ENCODE measurements at regions not wholly inside any gene's neighbourhood (a gene's known extent, or its start where the extent isn't known, plus 50 kb on each side); places are given as distances from the start of the nearest gene placed in this dataset.

DNA sequence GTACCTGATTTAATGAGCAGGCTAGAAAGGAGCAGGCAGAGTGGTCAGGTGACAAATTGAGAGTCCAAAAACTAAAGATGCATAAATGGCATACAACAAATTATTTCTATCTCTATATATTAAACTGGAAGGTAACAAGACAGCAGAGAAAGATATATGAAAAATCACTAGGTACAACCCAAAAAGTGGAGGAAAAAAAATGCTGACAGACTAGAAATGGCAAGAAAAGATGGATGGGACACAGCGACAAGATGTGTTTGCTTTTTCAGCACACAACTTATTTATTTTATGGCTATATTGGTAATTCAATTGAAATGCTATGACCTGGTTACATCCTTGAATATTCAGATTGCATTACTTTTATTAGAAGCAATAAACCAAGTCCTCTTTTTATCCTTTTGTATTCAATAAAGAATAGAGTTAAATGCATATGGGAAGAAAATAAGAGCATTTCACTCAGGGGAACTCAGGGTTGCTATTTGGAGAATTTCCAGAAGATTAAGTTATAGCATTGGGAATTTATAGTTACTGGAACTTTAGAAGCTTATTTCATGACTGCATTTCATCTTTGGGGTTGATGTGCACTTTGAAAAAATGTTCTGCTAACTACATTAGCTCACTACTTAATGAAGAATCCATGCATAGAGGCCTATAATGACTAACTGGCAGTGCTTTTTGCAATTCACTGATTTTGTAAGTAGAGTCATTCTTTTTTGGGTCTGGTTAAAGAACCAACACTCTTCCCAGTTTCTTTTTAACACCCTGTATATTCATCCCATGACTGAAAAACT is 566.6 kb upstream of the TUSC1 start:
- H3K9ac ChIP-seq (ENCODE audit: low read length in 2 of 2): no peak overlapping the region
- no peak overlapping the region for H3K4me3 ChIP-seq (ENCODE audit: low read length in 2 of 2)
- H3K27me3 ChIP-seq (ENCODE audit: control insufficient read depth in 1 of 2, insufficient read depth in 2 of 2, low read length in 2 of 2): no peaks in the 10 kb centered on the region
- H3K27ac ChIP-seq (ENCODE audit: low read length): no peak overlapping the region
- H3K36me3 ChIP-seq (ENCODE audit: control insufficient read depth in 2 of 2, insufficient read depth in 2 of 2, low read length in 2 of 2): no peaks in the 10 kb centered on the region
- H3K9me3 ChIP-seq (ENCODE audit: control insufficient read depth in 2 of 2, low read length in 2 of 2): no peaks in the 10 kb centered on the region
- no peaks in the 10 kb centered on the region for H3K4me1 ChIP-seq (ENCODE audit: control insufficient read depth, insufficient read depth, low read length)

DNA sequence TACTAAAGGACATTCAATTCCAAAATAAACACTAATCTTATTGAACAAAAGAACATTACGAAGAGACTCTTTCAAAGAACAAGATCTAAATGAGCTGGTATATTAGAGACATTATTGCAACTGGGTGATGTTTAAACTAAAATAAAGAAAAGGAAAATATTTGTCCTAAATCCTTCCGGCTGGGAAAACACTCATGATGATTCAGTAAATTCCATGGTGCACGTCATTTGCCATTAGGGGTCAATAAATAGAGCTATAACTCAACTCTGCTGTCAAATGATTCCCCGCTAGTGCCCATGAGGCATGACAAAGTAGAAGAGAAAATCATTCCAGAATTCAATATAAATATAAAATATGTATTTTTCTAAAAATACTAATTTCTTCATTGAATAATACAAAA is 565.5 kb upstream of the TUSC1 start:
- Histone ChIP-seq H3K27me3 (ENCODE audit: control insufficient read depth in 1 of 2, insufficient read depth in 2 of 2, low read length in 2 of 2) (no peaks in the 10 kb centered on the region), H3K4me3 (ENCODE audit: low read length in 2 of 2) (no peak overlapping the region), H3K9ac (ENCODE audit: low read length in 2 of 2) (no peak overlapping the region), H3K27ac (ENCODE audit: low read length) (no peak overlapping the region), H3K4me1 (ENCODE audit: control insufficient read depth, insufficient read depth, low read length) (no peaks in the 10 kb centered on the region), H3K36me3 (ENCODE audit: control insufficient read depth in 2 of 2, insufficient read depth in 2 of 2, low read length in 2 of 2) (no peaks in the 10 kb centered on the region), H3K9me3 (ENCODE audit: control insufficient read depth in 2 of 2, low read length in 2 of 2) (no peaks in the 10 kb centered on the region)

DNA sequence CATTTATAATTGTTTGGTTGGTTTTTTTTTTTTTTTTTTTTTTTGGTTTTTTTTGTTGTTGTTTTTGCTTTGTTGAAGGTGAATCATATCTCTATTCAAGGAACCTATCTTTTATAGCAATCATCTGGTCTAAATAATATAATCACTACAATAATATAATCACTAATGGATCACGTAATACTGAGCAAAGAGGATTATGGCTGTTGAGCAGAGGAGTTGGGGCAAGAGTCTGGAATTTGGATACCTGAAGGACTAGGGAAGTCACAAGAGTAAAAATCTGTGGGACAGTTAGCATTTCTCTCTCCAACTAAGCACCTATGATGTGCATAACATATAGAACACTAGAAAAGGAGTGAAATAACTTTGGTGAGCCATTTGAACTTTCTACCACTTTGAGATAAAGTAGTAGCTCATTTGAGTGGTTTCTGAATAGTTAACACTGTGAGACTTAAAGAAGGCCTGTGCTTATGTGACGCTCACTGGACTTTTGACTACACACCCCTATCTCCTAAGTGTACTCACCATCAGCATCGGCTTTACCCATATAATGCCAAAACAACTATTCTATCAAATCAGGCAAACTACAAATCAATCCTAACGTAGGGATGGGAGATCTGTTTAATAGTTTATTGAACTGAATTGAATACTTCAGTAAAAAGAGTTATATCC is 564.9 kb upstream of the TUSC1 start:
- Histone ChIP-seq H3K27me3 (ENCODE audit: control insufficient read depth in 1 of 2, insufficient read depth in 2 of 2, low read length in 2 of 2) (no peaks in the 10 kb centered on the region), H3K4me3 (ENCODE audit: low read length in 2 of 2) (no peak overlapping the region), H3K9me3 (ENCODE audit: control insufficient read depth in 2 of 2, low read length in 2 of 2) (no peaks in the 10 kb centered on the region), H3K27ac (ENCODE audit: low read length) (no peak overlapping the region), H3K36me3 (ENCODE audit: control insufficient read depth in 2 of 2, insufficient read depth in 2 of 2, low read length in 2 of 2) (no peaks in the 10 kb centered on the region), H3K9ac (ENCODE audit: low read length in 2 of 2) (no peak overlapping the region), H3K4me1 (ENCODE audit: control insufficient read depth, insufficient read depth, low read length) (no peaks in the 10 kb centered on the region)

DNA sequence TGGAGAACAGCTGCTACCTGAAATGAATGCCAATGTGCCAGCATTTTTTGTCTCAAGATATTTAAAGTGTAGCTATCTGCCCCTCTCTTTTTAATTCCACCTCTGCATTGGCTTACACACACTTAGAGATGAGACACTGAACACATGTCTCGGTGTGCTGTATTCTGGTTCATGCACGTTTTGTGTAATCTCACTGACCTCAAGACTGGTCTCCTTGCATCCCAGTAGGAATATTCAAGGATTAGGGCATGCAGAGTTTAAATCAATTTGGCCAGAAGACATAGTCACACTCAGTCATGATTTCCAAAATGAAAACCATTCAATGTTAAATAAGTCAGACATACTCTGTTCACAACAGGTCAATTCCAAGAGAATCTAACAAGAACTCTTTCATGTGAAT is 561.8 kb upstream of the TUSC1 start:
- no peak overlapping the region for H3K27ac ChIP-seq (ENCODE audit: low read length)
- H3K4me3 ChIP-seq (ENCODE audit: low read length in 2 of 2): no peak overlapping the region
- H3K9ac ChIP-seq (ENCODE audit: low read length in 2 of 2): no peak overlapping the region
- H3K9me3 ChIP-seq (ENCODE audit: control insufficient read depth in 2 of 2, low read length in 2 of 2): no peaks in the 10 kb centered on the region
- no peaks in the 10 kb centered on the region for H3K4me1 ChIP-seq (ENCODE audit: control insufficient read depth, insufficient read depth, low read length)
- H3K27me3 ChIP-seq (ENCODE audit: control insufficient read depth in 1 of 2, insufficient read depth in 2 of 2, low read length in 2 of 2): no peaks in the 10 kb centered on the region
- no peaks in the 10 kb centered on the region for H3K36me3 ChIP-seq (ENCODE audit: control insufficient read depth in 2 of 2, insufficient read depth in 2 of 2, low read length in 2 of 2)

DNA sequence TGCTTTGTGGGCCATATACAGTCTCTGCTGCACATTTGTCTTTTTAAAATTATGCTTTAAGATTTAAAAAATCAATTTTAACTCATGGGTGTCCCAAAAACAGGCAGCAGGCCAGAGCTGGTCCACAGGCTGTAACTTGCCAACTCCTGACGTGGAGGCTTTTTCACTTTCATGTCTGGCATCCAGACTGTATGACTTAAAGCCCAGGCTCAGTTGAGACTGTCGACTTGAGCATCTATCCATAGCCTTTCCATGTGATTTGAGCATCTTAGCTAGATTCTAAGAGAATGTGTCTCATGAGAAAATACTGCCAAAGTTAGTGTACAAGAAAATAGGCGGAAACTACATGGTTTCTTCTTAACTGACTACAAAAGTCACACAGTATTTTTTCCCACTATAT is 559.0 kb upstream of the TUSC1 start:
- Histone ChIP-seq H3K9me3 (ENCODE audit: control insufficient read depth in 2 of 2, low read length in 2 of 2) (no peaks in the 10 kb centered on the region), H3K27ac (ENCODE audit: low read length) (no peak overlapping the region), H3K36me3 (ENCODE audit: control insufficient read depth in 2 of 2, insufficient read depth in 2 of 2, low read length in 2 of 2) (no peaks in the 10 kb centered on the region), H3K4me1 (ENCODE audit: control insufficient read depth, insufficient read depth, low read length) (no peaks in the 10 kb centered on the region), H3K27me3 (ENCODE audit: control insufficient read depth in 1 of 2, insufficient read depth in 2 of 2, low read length in 2 of 2) (no peaks in the 10 kb centered on the region), H3K9ac (ENCODE audit: low read length in 2 of 2) (no peak overlapping the region), H3K4me3 (ENCODE audit: low read length in 2 of 2) (no peak overlapping the region)

DNA sequence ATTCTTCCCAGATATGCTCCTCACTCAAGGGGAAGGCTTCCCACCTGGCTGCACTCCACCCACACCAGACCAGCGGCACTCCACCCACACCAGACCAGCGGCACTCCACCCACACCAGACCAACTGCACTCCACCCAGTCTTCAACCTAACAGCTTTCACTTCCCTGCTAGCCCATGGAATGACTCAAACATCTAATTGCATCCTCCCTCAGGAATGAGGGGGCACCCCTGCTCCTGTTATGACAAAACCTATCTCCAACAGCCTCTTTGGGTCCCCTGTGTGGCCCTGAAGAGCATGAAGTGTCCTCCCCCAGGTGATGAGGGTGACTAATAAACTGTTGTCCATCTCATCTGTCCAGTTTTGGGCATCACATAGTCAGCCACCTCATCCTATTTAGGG is 556.6 kb upstream of the TUSC1 start:
- Histone ChIP-seq H3K9me3 (ENCODE audit: control insufficient read depth in 2 of 2, low read length in 2 of 2) (no peaks in the 10 kb centered on the region), H3K27me3 (ENCODE audit: control insufficient read depth in 1 of 2, insufficient read depth in 2 of 2, low read length in 2 of 2) (no peaks in the 10 kb centered on the region), H3K27ac (ENCODE audit: low read length) (no peak overlapping the region), H3K4me1 (ENCODE audit: control insufficient read depth, insufficient read depth, low read length) (no peaks in the 10 kb centered on the region), H3K9ac (ENCODE audit: low read length in 2 of 2) (no peak overlapping the region), H3K4me3 (ENCODE audit: low read length in 2 of 2) (no peak overlapping the region), H3K36me3 (ENCODE audit: control insufficient read depth in 2 of 2, insufficient read depth in 2 of 2, low read length in 2 of 2) (no peaks in the 10 kb centered on the region)

DNA sequence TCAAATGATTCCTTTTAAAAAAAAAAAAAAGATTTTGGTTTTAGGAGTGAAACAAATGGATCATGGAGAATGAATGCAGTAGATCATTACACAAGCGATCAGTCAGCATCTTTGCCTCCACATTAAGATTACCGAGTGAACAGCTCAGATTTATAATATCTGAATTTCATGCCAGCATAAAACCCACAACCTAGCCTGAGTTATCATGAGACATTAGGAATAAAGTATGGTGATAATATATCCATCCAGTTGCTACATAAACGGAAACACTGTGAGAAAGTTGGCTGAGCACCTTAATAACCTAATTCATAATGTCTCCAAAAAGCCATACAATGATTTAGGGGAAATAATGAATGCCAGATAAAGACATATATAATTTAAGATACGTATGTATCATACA is 553.1 kb upstream of the TUSC1 start:
- H3K27me3 ChIP-seq (ENCODE audit: control insufficient read depth in 1 of 2, insufficient read depth in 2 of 2, low read length in 2 of 2): no peaks in the 10 kb centered on the region
- no peak overlapping the region for H3K27ac ChIP-seq (ENCODE audit: low read length)
- H3K4me3 ChIP-seq (ENCODE audit: low read length in 2 of 2): no peak overlapping the region
- no peak overlapping the region for H3K9ac ChIP-seq (ENCODE audit: low read length in 2 of 2)
- H3K9me3 ChIP-seq (ENCODE audit: control insufficient read depth in 2 of 2, low read length in 2 of 2): no peaks in the 10 kb centered on the region
- H3K36me3 ChIP-seq (ENCODE audit: control insufficient read depth in 2 of 2, insufficient read depth in 2 of 2, low read length in 2 of 2): no peaks in the 10 kb centered on the region
- H3K4me1 ChIP-seq (ENCODE audit: control insufficient read depth, insufficient read depth, low read length): no peaks in the 10 kb centered on the region

DNA sequence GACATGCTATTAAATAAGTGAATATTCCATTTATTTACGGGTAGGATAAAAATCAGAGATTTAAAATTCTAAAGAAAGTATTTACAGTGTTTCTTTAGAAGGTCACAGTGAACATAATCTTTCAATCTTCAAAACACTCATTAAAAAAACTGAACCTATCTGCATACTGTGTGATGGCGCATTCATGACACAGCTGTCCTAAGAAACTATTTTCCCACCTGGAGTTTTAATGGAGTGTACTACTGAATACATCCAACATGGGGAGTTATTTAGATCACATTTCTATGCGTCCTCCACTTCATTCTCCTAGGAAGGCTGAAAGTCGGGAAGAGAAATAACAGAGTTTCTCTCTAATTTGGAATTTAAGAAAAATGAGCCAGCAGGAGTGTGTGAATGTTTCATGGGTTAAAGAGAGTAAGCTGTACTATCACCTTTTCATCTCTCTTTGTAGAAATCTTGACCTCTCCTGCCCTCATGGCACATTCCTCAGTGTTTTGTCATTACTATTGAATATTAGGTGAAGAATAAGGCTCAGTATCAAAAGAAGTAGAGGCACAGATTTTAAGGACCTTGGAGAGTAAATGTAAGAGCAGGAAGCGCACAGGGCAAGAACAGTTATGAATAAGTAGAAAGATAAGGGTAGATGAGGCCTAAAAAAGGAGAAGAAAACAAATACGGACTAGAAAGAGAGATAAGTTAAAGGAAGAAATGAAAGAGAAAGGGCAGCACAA is 551.2 kb upstream of the TUSC1 start:
- H3K9ac ChIP-seq (ENCODE audit: low read length in 2 of 2): no peak overlapping the region
- no peaks in the 10 kb centered on the region for H3K4me1 ChIP-seq (ENCODE audit: control insufficient read depth, insufficient read depth, low read length)
- no peaks in the 10 kb centered on the region for H3K27me3 ChIP-seq (ENCODE audit: control insufficient read depth in 1 of 2, insufficient read depth in 2 of 2, low read length in 2 of 2)
- H3K27ac ChIP-seq (ENCODE audit: low read length): no peak overlapping the region
- H3K4me3 ChIP-seq (ENCODE audit: low read length in 2 of 2): no peak overlapping the region
- no peaks in the 10 kb centered on the region for H3K36me3 ChIP-seq (ENCODE audit: control insufficient read depth in 2 of 2, insufficient read depth in 2 of 2, low read length in 2 of 2)
- no peaks in the 10 kb centered on the region for H3K9me3 ChIP-seq (ENCODE audit: control insufficient read depth in 2 of 2, low read length in 2 of 2)

DNA sequence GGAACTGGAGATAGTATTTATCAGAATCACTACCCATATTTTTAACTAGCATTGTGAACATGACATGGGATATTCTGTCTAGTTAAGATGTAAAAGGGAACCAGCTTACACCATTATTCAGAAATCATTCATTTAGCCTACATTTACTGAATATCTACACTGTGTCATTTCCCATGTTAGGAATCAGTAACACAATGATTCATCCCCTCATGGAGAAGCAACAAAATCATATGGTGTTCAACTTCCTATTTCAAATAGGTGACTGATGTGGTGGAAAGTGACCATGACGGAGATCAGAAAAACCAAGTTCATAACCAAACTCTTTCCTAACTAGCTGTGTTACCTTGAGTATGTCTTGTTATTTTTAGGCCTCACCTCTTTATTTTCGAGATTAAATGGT is 550.0 kb upstream of the TUSC1 start:
- Histone ChIP-seq H3K4me3 (ENCODE audit: low read length in 2 of 2) (no peak overlapping the region), H3K4me1 (ENCODE audit: control insufficient read depth, insufficient read depth, low read length) (no peaks in the 10 kb centered on the region), H3K9me3 (ENCODE audit: control insufficient read depth in 2 of 2, low read length in 2 of 2) (no peaks in the 10 kb centered on the region), H3K27ac (ENCODE audit: low read length) (no peak overlapping the region), H3K36me3 (ENCODE audit: control insufficient read depth in 2 of 2, insufficient read depth in 2 of 2, low read length in 2 of 2) (no peaks in the 10 kb centered on the region), H3K9ac (ENCODE audit: low read length in 2 of 2) (no peak overlapping the region), H3K27me3 (ENCODE audit: control insufficient read depth in 1 of 2, insufficient read depth in 2 of 2, low read length in 2 of 2) (no peaks in the 10 kb centered on the region)

DNA sequence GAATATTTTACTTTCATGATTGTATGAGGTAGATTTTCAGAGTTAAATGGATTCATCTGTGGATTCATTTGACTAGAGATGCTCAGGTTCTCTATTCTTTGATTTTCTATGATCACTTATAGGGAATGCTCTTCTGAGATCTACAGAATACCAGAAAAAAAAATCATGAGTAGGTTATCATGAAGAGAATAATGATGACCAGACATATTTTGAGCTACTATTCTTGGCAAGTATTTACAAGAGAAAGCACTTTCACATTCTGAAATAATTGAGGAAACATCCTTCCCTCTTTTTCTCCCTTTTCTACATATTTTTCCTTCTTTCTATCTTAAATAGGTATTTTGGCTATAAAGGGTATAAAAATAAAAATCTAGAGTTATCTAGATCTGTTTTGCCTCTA is 543.0 kb upstream of the TUSC1 start:
- no peak overlapping the region for H3K9ac ChIP-seq (ENCODE audit: low read length in 2 of 2)
- H3K27me3 ChIP-seq (ENCODE audit: control insufficient read depth in 1 of 2, insufficient read depth in 2 of 2, low read length in 2 of 2): no peaks in the 10 kb centered on the region
- no peak overlapping the region for H3K27ac ChIP-seq (ENCODE audit: low read length)
- no peaks in the 10 kb centered on the region for H3K36me3 ChIP-seq (ENCODE audit: control insufficient read depth in 2 of 2, insufficient read depth in 2 of 2, low read length in 2 of 2)
- no peaks in the 10 kb centered on the region for H3K9me3 ChIP-seq (ENCODE audit: control insufficient read depth in 2 of 2, low read length in 2 of 2)
- no peaks in the 10 kb centered on the region for H3K4me1 ChIP-seq (ENCODE audit: control insufficient read depth, insufficient read depth, low read length)
- no peak overlapping the region for H3K4me3 ChIP-seq (ENCODE audit: low read length in 2 of 2)

DNA sequence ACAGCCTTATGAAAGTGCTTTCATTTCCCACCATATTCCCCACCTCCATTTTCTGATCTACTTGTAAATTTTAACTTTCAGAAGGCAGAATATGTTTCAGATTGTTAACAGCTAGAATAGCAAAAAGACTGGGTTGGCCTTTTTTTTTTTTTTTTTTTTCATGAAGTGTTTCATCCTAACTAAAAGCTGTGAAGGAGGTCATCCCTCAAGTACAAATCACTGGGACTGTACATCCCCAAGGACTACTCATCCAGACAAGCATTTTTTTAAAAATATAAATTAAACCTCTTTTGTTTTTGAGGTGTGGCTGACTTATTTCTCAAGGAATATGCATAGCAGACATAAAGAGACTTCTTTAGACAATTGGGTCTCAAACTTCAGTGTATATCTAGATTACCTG is 542.1 kb upstream of the TUSC1 start:
- no peak overlapping the region for H3K27ac ChIP-seq (ENCODE audit: low read length)
- no peak overlapping the region for H3K9ac ChIP-seq (ENCODE audit: low read length in 2 of 2)
- H3K4me3 ChIP-seq (ENCODE audit: low read length in 2 of 2): no peak overlapping the region
- H3K9me3 ChIP-seq (ENCODE audit: control insufficient read depth in 2 of 2, low read length in 2 of 2): no peaks in the 10 kb centered on the region
- no peaks in the 10 kb centered on the region for H3K36me3 ChIP-seq (ENCODE audit: control insufficient read depth in 2 of 2, insufficient read depth in 2 of 2, low read length in 2 of 2)
- H3K27me3 ChIP-seq (ENCODE audit: control insufficient read depth in 1 of 2, insufficient read depth in 2 of 2, low read length in 2 of 2): no peaks in the 10 kb centered on the region
- H3K4me1 ChIP-seq (ENCODE audit: control insufficient read depth, insufficient read depth, low read length): no peaks in the 10 kb centered on the region
